DOHH2 (cell line): ENCODE measurements at regions not wholly inside any gene's neighbourhood (a gene's known extent, or its start where the extent isn't known, plus 50 kb on each side); places are given as distances from the start of the nearest gene placed in this dataset.

Experiments used
- H3F3A ChIP-seq: fragments of 200-600 bp; sonication (generic), shearing (Covaris generic); 2 replicates; pipeline ENCODE4 v1.6.0; 2016; ENCODE audit warnings: antibody characterized with exemption, mild to moderate bottlenecking; ENCODE audit not compliant: control insufficient read depth, insufficient read depth
- H3K27ac ChIP-seq: fragments of 200-600 bp; sonication (generic); 2 replicates; pipeline ENCODE4 v1.5.1; 2014; ENCODE audit warnings: low read depth, mild to moderate bottlenecking, low read length, moderate library complexity
- H3K27me3 ChIP-seq: fragments of 200-600 bp; sonication (generic); 2 replicates; pipeline ENCODE4 v1.6.1; 2014; ENCODE audit warnings: mild to moderate bottlenecking, low read length, mixed read lengths; ENCODE audit not compliant: control insufficient read depth
- H3K36me3 ChIP-seq: fragments of 200-600 bp; sonication (generic); 2 replicates; pipeline ENCODE4 v1.6.1; 2014; ENCODE audit warnings: mild to moderate bottlenecking, low read length, moderate library complexity, mixed read lengths; ENCODE audit not compliant: control insufficient read depth
- H3K4me1 ChIP-seq: fragments of 200-600 bp; sonication (generic); 2 replicates; pipeline ENCODE4 v1.6.1; 2014; ENCODE audit warnings: mild to moderate bottlenecking, low read length, mixed read lengths; ENCODE audit not compliant: control insufficient read depth
- H3K4me2 ChIP-seq: fragments of 200-600 bp; sonication (generic); 2 replicates; pipeline ENCODE4 v1.6.0; 2014; ENCODE audit warnings: mild to moderate bottlenecking, low read length, moderate library complexity
- H3K4me3 ChIP-seq: fragments of 200-600 bp; sonication (generic); 2 replicates; pipeline ENCODE4 v1.5.1; 2014; ENCODE audit warnings: mild to moderate bottlenecking, low read length, mixed read lengths
- H3K79me2 ChIP-seq: fragments of 200-600 bp; sonication (generic); 2 replicates; pipeline ENCODE4 v1.6.1; 2014; ENCODE audit warnings: mild to moderate bottlenecking, low read length, mixed read lengths; ENCODE audit not compliant: control insufficient read depth
- H3K9me2 ChIP-seq: fragments of 200-600 bp; sonication (generic); replicated peaks from 2 replicates; pipeline ENCODE4 v1.6.1; 2014; ENCODE audit warnings: mild to moderate bottlenecking, low read length, mixed read lengths; ENCODE audit not compliant: control insufficient read depth
- H3K9me3 ChIP-seq: fragments of 200-600 bp; sonication (generic); 2 replicates; pipeline ENCODE4 v1.6.1; 2014; ENCODE audit warnings: antibody characterized with exemption, low read length, mixed read lengths; ENCODE audit not compliant: control insufficient read depth, insufficient read depth
- H4K20me1 ChIP-seq: fragments of 200-600 bp; sonication (generic); 2 replicates; pipeline ENCODE4 v1.6.0; 2014; ENCODE audit warnings: low read depth, mild to moderate bottlenecking, antibody characterized with exemption, low read length, moderate library complexity; ENCODE audit not compliant: control insufficient read depth, insufficient read depth
- CTCF ChIP-seq: fragments of 200-600 bp; sonication (generic); IDR thresholded peaks from one replicate; pipeline ENCODE4 v1.5.1; 2014; ENCODE audit warnings: antibody characterized with exemption, mild to moderate bottlenecking, low read depth, low read length; ENCODE audit not compliant: poor library complexity, severe bottlenecking
- EZH2phosphoT487 ChIP-seq: fragments of 200-600 bp; sonication (generic); IDR thresholded peaks from 2 replicates; pipeline ENCODE4 v1.6.1; 2017; ENCODE audit warnings: borderline replicate concordance, mild to moderate bottlenecking, antibody characterized with exemption, low read length, moderate library complexity, mixed read lengths

GRCh38 chr20:50272724-50273446 lies 82.3 kb downstream of the CEBPB start:
- Histone ChIP-seq H3K9me2 (no peaks in the 10 kb centered on the region), H3K27me3 (peaks cover 25% of the 10 kb centered on the region), H3K36me3 (no peaks in the 10 kb centered on the region), H3K4me1 (no peaks in the 10 kb centered on the region), H3K27ac (no peak overlapping the region), H3K9me3 (no peaks in the 10 kb centered on the region), H4K20me1 (no peaks in the 10 kb centered on the region), H3K79me2 (no peaks in the 10 kb centered on the region), H3K4me3 (no peak overlapping the region), H3K4me2 (no peak overlapping the region), H3F3A (no peaks in the 10 kb centered on the region)
- TF ChIP-seq CTCF (no peak), EZH2phosphoT487 (no peak)

DNA sequence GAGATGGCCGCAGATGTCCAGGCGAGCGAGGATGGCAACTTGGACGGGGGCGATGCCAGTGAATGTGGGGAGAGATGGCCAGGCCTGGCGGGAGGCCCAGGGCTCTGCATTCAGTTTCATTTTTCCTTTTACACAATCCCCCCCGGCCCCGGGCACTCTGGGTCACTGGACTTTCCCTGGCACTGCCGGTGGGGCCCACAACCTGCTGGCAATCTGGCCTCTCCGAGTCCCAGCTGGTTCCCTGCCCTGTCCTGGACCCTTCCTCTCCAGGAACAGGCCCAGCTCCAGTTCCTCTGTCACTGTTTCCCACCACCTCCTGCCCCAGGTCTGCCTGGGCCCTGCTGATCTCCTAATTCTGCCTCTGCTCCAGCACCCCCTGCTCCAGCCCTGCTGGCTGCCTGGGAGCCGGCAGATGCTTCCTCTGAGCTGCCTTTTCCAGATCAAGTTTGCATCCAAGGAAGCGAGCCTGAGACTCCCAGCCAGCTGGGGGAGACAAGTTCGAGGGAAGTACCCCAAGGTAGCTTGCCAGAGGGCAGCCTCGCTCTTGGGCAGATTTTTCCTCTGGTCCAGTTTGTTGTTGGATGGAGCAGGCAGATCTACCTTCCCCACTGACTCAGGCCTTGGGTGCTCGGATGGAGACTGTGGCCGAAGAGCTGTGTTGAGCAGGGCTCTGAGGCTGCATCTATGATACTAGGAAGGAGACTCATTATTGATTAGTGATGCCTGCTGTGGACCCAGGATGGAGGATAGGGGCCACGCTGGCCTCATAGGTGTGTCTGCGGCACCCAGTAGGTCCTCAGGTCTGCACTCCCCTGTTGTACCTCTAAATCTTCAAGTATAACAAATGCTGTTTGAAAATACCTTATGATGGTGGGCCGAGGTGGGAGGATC lies 83.2 kb downstream of the CEBPB start:
- TF ChIP-seq CTCF, result no peak
- TF ChIP-seq EZH2phosphoT487, result no peak
- Histone ChIP-seq H3K27me3 (peaks cover 25% of the 10 kb centered on the region), H3K27ac (no peak overlapping the region), H3K4me3 (no peak overlapping the region), H3F3A (no peaks in the 10 kb centered on the region), H3K36me3 (no peaks in the 10 kb centered on the region), H3K79me2 (no peaks in the 10 kb centered on the region), H4K20me1 (no peaks in the 10 kb centered on the region), H3K9me2 (no peaks in the 10 kb centered on the region), H3K4me1 (no peaks in the 10 kb centered on the region), H3K4me2 (no peak overlapping the region), H3K9me3 (no peaks in the 10 kb centered on the region)

- H3K4me1 ChIP-seq, result no peaks in the 10 kb centered on the region
- TF ChIP-seq CTCF, result no peak
- TF ChIP-seq EZH2phosphoT487, result no peak
- H3F3A ChIP-seq, result no peaks in the 10 kb centered on the region
- H4K20me1 ChIP-seq, result no peaks in the 10 kb centered on the region
- no peaks in the 10 kb centered on the region for H3K9me3 ChIP-seq
- no peaks in the 10 kb centered on the region for H3K9me2 ChIP-seq
- H3K27ac ChIP-seq, result no peak overlapping the region
- H3K4me2 ChIP-seq, result no peak overlapping the region
- peaks cover 25% of the 10 kb centered on the region for H3K27me3 ChIP-seq
- H3K4me3 ChIP-seq, result no peak overlapping the region
- H3K36me3 ChIP-seq, result no peaks in the 10 kb centered on the region
- H3K79me2 ChIP-seq, result no peaks in the 10 kb centered on the region
These were observed 84.2 kb downstream of the CEBPB start for GRCh38 chr20:50274570-50275430.
